GM19468 (cell line): ENCODE measurements at regions not wholly inside any gene's neighbourhood (a gene's known extent, or its start where the extent isn't known, plus 50 kb on each side); places are given as distances from the start of the nearest gene placed in this dataset.
"Not testable (repeated sequence)": the region's sequence is repeated elsewhere in the genome, so short reads cannot be mapped to it uniquely, and the experiment has no call there.

ENCODE experiments used
- ATAC-seq: cut with Tn5 transposase; IDR thresholded peaks from one replicate; pipeline ENCODE4 v1.9.1; 2021; ENCODE audit warnings: mild to moderate bottlenecking, moderate library complexity, moderate number of reproducible peaks; ENCODE audit not compliant: unreplicated experiment; ENCODE audit errors: extremely low read depth

DNA sequence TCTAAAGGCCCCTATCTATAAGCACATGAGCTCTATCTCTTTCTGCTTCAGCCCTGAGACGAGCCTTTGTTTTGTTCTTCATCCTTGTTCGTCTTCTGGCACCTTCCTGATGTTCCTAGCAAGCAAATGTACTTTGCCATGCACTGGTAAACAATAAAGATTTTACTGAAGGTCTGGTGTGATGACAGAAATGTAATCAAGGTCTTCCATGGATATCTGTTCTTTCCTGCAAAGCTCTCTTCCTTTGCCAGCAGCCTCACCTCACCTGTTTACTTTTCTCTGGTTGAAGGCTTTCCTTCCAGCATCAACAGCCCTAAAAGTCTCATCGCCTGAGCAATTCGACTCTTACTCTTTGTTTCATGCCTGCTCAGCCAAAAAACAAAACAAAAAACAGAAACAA lies 330.3 kb downstream of the PCNX1 start:
- ATAC-seq, result no peak

DNA sequence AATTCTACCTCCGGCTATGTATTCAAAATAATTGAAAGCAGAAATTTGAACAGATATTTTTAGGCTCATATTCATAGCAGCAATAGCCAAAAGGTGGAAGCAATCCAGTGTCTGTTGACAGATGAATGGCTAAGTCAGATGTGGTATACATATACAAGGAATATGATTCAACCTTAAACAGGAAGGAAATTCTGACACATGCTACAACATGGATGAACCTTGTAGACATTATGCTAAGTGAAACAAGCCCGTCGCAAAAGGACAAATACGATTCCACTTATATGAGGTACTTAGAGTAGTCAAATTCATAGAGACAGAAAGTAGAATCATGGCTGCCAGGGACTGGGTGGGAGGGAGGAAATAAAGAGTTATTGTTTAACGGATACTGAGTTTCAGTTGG lies 331.6 kb downstream of the PCNX1 start:
- ATAC-seq, result no peak

DNA sequence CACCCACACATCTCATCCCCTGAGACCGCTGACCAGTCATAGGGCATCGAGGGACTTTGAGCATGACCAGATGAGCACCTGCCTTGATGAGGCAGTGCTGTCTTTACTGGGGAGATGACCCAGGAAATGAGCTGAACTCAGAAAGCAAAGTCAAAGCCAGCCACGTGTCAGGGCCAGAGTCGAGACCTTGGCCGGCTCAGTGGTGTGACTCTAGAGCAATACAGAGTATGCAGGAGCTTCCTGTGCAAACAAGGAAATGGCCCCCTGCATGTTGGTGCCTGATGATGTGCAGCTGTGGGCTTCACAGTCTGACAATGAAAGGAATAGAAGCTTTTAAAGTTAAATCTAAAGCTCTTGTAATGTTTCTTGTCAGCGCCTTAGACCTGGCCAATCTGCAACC lies 332.9 kb downstream of the PCNX1 start:
- ATAC-seq, result no peak

DNA sequence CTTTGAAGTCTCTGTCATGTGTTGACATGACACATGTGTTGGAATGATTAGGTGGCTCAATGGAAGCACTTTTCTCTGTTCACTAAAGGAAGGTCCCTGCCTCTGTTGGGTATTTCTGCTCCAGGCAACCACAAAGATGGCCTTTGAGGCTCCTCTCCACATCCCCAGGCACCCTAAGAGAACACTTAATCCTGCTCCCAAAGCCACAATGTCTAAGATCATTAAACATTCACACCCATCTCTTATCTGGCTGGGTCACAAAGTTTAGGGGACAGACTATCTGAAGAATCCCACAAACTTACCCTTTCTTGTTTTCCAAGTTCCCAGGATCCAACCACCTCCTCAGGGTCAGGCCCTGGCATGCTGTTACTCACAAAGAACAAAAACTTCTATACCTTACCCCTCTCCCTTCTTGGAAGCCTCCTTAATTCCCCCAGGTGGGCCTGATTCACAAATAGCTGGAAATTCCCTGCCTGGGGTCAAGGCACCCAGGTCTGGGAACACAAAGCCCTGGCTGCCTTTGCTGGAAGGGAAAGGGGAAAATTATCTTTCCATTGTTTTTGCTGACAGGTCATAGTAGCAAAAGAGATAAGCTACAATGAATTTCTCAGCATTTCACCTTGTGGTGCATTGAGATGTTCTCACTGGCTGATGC lies 333.7 kb downstream of the PCNX1 start:
- ATAC-seq, result no peak

DNA sequence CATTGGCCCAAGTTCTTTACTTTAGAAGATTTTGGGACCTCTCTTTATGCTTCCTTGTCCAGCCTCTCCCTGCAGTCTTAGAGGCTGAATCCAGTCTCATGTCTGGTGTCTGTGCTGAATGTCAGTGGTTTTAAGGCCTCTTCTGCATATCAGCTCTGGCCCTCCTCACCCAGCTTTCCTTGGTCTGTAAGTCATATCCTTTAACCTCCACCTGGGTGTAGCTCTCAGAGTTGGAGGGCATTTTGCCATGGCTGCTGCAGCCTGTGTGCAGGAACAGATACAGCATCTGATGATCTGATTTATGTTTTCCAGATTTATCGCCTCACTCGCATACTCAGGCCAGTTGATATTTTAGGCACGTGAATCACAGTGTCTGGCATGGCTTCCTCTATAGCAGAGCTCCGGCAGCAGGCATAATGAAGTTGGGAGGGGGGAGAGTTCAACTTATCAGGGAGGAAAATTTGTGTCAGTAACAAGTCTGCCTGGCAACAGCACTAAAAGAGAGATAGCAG lies 335.0 kb downstream of the PCNX1 start:
- ATAC-seq, result no peak

DNA sequence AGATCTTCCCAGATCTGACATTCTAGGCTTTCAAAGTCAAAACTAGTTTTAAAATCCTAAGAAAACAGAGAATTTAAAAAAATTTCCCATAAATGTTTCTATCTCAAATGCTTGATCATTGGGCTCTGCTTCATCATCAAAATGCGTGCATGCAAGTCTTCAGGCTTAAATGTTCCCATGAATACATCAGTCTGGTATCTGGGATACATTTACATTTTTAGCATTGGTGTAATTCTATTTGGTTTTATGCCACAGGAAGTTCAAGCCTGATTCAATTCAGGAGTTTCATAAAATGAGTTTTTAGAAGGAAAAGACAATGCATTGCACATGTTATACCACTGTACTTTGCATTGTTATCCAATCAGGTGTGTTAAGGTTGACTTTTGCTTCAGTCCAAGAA lies 336.4 kb downstream of the PCNX1 start:
- ATAC-seq, result no peak

DNA sequence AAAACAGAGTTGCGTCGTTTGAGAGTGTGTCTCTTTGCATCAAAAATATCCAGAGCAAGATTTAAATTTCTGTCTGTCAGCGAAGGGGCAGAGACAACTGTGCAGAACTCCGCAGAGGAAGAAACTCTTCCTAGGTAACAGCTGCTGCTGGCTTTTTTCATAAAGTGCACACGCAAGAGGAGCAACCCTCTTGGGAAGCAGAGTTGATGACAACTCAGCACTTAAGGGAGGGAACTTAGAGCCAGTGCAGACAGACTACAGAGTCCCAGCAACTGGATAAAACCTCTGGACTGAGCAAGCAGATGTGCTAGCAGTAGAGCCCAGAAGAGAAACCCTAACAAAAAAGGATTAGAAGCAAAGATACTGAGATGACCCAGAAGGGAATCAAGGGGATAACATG lies 337.1 kb downstream of the PCNX1 start:
- no peak for ATAC-seq

DNA sequence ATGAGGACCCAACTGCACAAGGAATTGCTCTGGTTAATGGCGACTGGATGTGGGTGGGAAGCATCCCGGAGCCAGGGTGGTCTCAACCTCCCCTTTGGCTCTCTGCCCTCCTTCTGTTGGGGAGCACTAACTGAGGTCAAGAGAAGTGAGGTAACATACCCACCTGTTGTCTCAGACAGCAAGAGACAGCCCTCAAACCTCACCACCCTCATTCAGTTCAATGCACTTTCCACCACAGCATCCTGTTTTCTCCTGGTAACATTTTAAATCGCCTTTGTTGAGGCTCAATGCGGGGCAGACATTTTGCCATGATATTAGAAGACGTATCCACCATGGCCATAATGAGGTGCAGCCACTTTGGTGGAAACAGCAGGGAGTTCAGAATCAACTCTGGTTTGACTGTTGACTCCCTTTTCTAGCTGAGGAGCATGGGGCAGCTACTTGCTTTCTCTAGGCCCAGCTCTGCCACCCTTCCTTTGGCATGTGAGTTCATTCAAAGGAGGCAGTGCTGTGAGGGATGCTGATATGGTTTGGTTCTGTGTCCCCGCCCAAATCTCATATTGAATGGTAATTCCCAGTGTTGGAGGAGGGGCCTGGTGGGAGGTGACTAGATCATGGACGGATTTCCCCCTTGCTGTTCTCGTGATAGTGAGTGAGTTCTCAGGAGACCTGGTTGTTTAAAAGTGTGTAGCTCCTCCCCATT lies 338.6 kb downstream of the PCNX1 start:
- ATAC-seq, result no peak

DNA sequence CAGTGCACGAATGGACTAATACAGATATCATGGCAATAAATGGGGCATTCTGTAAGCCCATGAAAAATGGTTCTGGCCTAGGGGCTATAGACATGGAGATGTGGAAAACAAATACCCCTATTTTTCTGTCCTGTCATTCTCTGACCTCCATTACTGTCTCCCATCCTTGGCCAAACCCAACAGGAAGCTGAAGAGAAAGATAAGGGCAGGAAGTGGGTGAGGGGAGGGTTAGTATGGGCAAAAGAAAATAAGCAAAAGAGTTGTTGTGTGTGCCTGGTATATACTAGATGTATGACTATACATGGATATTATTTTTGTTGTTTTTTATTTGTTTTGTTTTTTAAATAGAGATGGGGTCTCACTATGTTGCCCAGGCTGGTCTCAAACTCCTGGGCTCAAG lies 339.3 kb downstream of the PCNX1 start:
- ATAC-seq, result no peak

DNA sequence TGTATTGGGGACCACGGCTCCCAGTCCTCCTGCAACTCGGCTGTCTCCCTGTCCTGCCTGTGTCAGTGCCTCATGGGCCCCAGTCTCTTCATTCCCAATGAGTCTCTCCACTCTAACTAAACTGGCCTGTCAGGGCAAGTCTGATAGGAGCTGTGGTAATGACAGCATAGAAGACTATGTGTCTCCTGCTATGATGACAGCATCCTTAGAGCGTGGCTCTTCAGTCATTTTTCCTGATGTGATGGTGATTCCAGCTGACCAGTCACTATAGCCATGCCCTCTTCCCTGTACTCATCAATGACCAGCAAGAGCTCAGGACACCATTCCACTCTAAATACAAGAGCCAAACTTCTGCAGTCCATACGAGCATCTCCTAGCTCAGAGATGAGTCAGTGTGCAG lies 339.8 kb downstream of the PCNX1 start:
- no peak for ATAC-seq

DNA sequence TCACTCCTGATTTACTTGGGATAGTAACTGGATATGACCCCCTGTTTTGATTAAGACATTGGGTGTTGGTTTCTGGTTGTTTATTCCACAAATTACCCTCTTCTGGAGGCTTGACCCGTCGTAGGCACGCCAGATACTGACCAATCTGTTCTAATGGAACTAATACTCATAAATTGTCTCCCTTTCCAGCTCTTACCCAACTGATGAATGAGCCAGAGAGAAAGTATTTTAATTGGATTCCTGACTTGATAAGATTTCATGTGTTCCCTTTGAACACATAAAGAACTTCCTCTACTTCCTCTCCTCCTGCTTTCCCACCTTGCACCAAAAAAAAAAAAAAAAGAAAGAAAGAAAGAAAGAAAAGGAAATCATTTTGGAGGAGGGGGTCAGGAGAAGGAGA lies 340.9 kb downstream of the PCNX1 start:
- no peak for ATAC-seq

DNA sequence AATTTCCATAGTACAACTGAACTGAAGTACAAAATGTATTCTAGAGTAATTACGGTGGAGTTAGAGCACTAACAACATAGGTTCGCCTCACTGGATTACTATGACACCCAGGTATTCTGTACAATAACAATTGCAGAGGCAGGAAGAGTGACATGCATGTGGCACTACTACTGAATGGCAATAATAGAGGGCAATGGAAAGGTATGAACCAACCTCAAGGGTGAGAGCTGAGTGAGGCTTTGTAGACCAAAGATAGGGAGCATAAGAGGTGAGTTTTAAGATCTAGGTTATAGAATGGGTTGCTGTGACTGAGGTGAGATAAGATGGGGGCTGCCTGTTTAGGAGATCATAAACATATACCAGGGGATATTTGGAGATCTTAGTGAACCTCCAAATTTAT lies 343.1 kb downstream of the PCNX1 start:
- ATAC-seq, result no peak

DNA sequence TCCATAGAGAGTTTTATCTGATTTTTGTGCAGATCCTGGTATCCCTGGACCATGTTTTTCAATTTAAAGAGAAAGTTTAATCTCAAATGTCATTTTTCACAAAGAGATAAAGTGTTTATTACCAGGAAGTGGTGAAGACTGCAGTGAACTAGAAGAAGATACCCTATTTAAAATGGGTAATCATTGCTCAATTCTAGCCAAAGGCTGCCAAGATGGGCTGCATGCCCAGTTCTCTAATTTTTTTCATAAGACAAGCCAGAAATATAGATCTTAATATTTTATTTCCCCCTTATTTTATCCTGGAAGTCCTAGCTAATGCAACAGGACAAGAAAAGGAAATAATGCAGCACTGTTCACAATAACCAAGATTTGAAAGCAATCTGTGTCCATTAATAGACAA lies 343.5 kb downstream of the PCNX1 start:
- no peak for ATAC-seq

DNA sequence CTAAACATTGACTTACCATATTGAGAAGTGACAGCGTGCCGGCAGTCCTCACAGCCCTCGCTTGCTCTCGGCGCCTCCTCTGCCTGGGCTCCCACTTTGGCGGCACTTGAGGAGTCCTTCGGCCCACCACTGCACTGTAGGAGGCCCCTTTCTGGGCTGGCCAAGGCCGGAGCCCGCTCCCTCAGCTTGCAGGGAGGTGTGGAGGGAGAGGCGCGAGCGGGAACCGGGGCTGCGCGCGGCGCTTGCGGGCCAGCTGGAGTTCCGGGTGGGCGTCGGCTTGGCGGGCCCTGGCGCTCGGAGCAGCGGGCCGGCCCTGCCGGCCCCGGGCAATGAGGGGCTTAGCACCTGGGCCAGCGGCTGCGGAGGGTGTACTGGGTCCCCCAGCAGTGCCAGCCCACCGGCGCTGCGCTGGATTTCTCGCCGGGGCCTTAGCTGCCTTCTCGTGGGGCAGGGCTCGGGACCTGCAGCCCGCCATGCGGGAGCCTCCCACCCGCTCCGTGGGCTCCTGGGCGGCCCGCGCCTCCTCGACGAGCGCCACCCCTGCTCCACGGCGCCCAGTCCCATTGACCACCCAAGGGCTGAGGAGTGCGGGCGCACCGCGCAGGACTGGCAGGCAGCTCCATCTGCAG lies 346.9 kb downstream of the PCNX1 start:
- ATAC-seq, result not testable (repeated sequence)

DNA sequence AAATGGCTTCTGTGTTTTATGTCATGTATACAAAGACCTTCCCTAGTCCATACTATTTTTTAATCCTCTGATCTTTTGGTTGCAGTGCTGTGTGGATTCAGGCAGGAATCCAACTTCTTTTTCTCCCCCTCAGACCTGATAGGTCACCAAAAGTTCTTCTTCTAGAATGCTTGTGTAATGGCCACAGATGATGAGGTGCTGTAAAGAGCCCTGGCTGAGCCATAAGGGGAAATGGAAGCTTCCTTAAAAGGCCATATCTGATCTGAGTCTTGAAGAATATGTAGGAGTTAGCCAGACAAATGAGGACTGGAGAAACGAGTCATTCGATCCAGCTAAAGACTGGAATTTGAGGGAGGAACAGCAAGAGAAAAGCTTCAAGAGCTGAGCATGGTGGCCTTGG lies 353.9 kb downstream of the PCNX1 start:
- ATAC-seq, result no peak

DNA sequence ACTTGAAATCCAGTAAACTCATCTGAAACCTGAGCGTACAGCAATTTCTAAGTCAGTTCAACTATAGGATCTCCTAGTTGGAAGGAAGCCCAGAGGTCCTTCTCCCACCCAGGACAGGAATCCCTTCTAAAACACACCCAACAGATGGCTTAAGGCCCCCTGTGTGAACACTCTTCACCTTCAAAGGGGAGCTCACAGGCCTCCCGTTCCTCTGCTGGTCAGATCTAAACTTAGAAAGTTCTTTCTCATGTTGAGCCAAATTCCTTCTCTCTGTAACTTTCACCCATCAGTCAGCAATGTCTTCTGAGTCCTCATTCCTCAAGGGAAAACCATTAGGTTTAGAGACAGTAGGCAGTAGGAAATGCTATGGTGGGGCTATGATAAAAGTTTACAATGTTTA lies 355.2 kb downstream of the PCNX1 start:
- no peak for ATAC-seq

DNA sequence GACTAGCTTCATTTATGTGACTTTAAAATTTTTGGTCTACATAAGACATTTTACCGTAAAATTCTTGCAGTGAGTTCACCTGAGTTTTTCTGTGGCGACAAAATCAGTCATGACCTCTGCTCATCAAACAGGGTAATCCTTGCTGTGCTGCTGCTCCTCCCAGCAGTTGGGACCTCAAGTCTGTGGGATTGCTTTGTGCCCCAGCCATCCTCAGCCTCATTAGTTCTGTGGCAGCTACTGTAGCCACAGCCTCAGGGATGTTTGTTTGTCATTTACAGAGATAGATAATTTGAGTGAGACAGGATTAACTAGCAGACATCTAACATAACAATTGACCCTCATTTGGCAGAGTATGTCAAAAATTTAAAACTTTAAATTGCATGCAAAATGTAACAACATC lies 357.0 kb downstream of the PCNX1 start:
- no peak for ATAC-seq

DNA sequence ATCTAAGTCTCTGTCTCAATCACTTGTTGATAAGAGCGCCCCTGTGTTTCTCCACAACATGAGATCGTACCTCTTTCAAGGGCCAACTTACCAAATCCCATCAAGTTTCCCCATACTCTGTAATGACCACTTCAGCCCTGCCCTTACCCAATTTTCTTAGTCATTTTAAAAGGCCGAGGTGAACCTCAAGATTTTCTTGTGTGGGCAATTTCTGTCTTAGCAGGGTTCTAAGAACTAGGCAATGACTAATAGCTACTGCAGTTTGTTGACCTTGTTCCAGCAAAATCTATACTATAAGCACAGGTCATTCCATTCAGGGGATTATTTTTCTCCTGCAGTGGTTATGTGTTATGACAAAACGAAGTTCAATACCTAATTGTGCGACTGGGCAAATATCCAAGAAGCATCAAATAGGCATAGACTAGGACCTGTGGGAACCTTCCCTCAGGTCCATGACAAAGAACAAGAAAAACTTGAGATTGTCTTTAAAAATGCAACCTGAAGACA lies 359.8 kb downstream of the PCNX1 start:
- peak; percentile 47 for ATAC-seq

DNA sequence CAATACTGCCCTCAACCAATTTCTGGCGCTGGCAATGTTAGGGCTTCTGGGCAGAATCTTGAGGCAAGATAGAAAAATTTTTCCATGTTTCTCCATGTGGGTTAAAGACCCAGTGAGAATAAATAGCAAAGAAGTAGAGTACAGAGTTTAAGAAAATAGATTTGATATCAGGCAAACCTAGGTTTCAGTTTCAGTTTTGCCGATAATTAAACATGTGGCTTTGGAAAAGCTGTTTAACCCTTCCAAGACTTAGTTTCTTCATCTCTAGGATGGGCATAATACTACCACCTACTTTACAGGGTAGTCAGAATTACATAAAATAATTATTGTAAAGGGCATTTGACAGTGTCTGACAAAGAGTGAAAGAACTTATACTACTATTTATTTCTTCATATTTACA lies 360.4 kb downstream of the PCNX1 start:
- no peak for ATAC-seq

DNA sequence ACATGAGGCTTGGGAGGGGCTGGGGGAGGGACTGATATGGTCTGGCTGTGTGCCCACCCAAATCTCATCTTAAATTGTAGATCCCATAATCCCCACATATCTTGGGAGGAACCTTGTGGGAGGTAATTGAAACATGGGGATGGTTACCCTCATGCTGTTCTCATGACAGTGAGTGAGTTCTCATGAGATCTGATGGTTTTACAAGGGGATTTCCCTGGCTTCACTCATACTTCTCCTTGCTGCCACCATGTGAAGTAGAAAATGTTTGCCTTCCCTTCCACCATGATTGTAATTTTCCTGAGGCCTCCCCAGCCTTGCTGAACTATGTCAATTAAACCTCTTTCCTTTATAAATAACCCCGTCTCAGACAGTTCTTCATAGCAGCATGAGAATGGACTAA lies 362.9 kb downstream of the PCNX1 start:
- no peak for ATAC-seq

DNA sequence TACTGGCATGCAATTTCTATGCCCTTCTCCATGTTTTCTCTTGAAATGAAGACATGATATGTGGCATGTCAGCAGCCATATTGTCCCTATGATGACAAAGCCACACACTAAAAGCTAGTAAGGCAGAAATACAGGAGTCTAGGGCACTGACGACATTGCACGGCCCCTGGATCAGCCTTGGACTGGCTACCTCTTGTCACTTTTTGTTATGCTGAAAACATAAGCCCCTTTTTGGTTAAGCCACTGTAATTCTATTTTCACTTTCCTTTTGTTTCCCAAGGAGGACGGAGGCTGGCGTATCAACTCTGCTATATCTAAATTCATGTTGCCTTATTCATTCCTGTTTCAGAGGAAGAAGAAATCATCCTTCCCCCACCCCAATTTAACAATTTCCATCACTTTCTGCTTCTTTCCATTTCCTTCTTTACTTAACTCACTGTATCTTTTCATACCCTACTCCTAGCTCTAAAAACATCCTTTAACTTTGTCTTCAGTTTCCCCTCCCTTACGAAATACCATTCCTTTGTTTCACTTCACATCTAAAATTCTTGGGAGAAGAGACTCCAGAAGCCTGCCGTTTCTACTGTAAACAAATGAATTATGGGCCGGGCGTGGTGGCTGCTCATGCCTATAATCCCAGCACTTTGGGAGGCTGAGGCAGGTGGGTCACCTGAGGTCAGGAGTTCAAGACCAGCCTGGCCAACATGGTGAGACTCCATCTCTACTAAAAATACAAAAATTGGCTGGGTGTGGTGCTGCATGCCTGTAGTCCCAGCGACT lies 364.1 kb downstream of the PCNX1 start:
- no peak for ATAC-seq
